ENCODE measurements at regions not wholly inside any gene's neighbourhood (a gene's known extent, or its start where the extent isn't known, plus 50 kb on each side); places are given as distances from the start of the nearest gene placed in this dataset.
A peak's percentile ranks its signal among the peaks of the same experiment; 100 is the strongest.

- DNase-seq (ENCODE audit: low read depth) = no peak
- no peak overlapping the region for H3K4me3 ChIP-seq (ENCODE audit: low read depth, low read length)
- no peak for TF ChIP-seq CTCF (IDR thresholded peaks at IDR 0.05; ENCODE audit: insufficient read depth, low read length)
Measured at GRCh38 chr1:59017501-59018231, 233.8 kb upstream of the JUN start.

- no peak overlapping the region for H3K4me3 ChIP-seq (ENCODE audit: low read depth, low read length)
- no peak for DNase-seq (ENCODE audit: low read depth)
- TF ChIP-seq CTCF (IDR thresholded peaks at IDR 0.05; ENCODE audit: insufficient read depth, low read length) = no peak
Measured at GRCh38 chr1:59018446-59018845, 234.6 kb upstream of the JUN start.

GRCh38 chr1:59018860-59019259, 235.0 kb upstream of the JUN start:
- TF ChIP-seq CTCF (IDR thresholded peaks at IDR 0.05; ENCODE audit: insufficient read depth, low read length) = no peak
- no peak for DNase-seq (ENCODE audit: low read depth)

GRCh38 chr1:59020151-59020997, 236.5 kb upstream of the JUN start:
- DNase-seq (ENCODE audit: low read depth) = peak; percentile 80
- TF ChIP-seq CTCF (IDR thresholded peaks at IDR 0.05; ENCODE audit: insufficient read depth, low read length) = no peak
- H3K4me3 ChIP-seq (ENCODE audit: low read depth, low read length) = peak overlapping the region; percentile 46

More at GRCh38 chr1:59018860-59019259, 235.0 kb upstream of the JUN start:
- H3K4me3 ChIP-seq (ENCODE audit: low read depth, low read length) = no peak overlapping the region

GRCh38 chr1:59022199-59022598, 238.4 kb upstream of the JUN start:
- DNase-seq (ENCODE audit: low read depth) = no peak
- TF ChIP-seq CTCF (IDR thresholded peaks at IDR 0.05; ENCODE audit: insufficient read depth, low read length) = no peak

GRCh38 chr1:59022799-59023198, 239.0 kb upstream of the JUN start:
- DNase-seq (ENCODE audit: low read depth) = no peak
- TF ChIP-seq CTCF (IDR thresholded peaks at IDR 0.05; ENCODE audit: insufficient read depth, low read length) = no peak
- no peak overlapping the region for H3K4me3 ChIP-seq (ENCODE audit: low read depth, low read length)

More at GRCh38 chr1:59022199-59022598, 238.4 kb upstream of the JUN start:
- H3K4me3 ChIP-seq (ENCODE audit: low read depth, low read length) = no peak overlapping the region

Data from fibroblast of the aortic adventitia (primary cell).